Peyer's patch (tissue), 4 donors: ENCODE measurements at regions not wholly inside any gene's neighbourhood (a gene's known extent, or its start where the extent isn't known, plus 50 kb on each side); places are given as distances from the start of the nearest gene placed in this dataset.

Experiments used
- CTCF ChIP-seq, 6 experiments: fragments of 450-650 bp in 4 of 6; fragments of 200-600 bp in 2 of 6; sonication (generic) in 1 of 6; IDR thresholded peaks; one replicate each; pipeline ENCODE4 v1.5.1; 2017 to 2019; ENCODE audit warnings: antibody characterized with exemption in 6 of 6, mild to moderate bottlenecking in 3 of 6, moderate library complexity in 1 of 6
- POLR2A ChIP-seq, 2 donors: fragments of 450-650 bp; IDR thresholded peaks; one replicate each; pipeline ENCODE4 v1.5.1; 2017; ENCODE audit warnings: antibody characterized with exemption in 2 of 2, mild to moderate bottlenecking in 2 of 2, moderate library complexity in 2 of 2

DNA sequence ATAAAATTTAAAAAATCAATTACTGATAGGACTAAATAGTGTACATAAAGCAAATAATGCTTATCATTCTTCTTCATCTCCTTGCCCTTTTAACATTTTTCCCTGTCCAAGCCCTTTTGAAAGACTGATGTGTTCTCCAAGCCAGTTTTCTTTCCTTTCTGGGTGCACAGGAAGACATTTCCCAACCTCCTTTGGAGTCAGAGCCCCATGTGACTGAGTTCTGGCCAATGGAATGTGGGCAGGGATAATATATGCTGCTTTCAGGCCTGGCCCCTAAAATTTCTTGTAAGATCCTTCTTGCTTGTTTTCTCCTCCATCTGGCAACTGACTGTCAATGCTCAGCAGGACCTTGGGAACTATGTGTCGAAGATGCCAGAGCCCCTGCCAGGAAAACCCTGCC lies 197.5 kb downstream of the EMX2 start:
- TF ChIP-seq CTCF (IDR thresholded peaks at IDR 0.05) (no peak), POLR2A (IDR thresholded peaks at IDR 0.05) (no peak)
